SU-DHL-6 (cell line): ENCODE measurements at regions not wholly inside any gene's neighbourhood (a gene's known extent, or its start where the extent isn't known, plus 50 kb on each side); places are given as distances from the start of the nearest gene placed in this dataset.

Experiments
- CTCF ChIP-seq: fragments of 200-600 bp; sonication (generic); IDR thresholded peaks from one replicate; pipeline ENCODE4 v1.5.1; 2017; ENCODE audit warnings: antibody characterized with exemption, mild to moderate bottlenecking, low read length, moderate library complexity; ENCODE audit not compliant: insufficient read depth, poor library complexity, severe bottlenecking
- EZH2phosphoT487 ChIP-seq: fragments of 200-600 bp; sonication (generic), shearing (Covaris generic); conservative IDR thresholded peaks from 2 replicates; pipeline ENCODE4 v1.6.1; 2018; ENCODE audit warnings: mild to moderate bottlenecking, antibody characterized with exemption, low read length, moderate library complexity, mixed read lengths

DNA sequence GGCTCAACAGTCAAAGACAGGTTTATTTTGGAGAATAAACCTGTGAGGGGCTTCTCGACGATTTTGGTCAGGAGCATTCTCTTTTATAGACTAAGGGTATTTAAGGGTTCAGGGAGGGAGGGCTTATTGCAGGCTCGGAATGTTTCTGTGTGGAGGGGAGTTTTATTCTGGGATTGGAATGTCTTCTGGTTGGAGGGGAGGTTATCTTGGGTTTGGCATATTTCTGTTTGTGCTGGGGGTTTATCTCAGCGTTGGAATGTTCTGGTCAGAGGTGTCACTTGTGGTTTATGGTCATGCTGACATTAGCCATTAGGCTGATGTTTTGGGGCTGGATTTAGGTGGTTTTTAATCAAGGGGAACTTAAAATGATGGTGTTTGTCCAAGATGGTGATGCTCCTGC is 103.9 kb downstream of the SUDS3 start:
- TF ChIP-seq CTCF (no peak), EZH2phosphoT487 (no peak)
